SK-N-SH (cell line): ENCODE measurements at regions not wholly inside any gene's neighbourhood (a gene's known extent, or its start where the extent isn't known, plus 50 kb on each side); places are given as distances from the start of the nearest gene placed in this dataset.

ENCODE experiments used
- SIN3A ChIP-seq: IDR thresholded peaks from 2 replicates; pipeline ENCODE4 v1.6.1; 2012; ENCODE audit warnings: low read depth, mild to moderate bottlenecking, low read length, moderate library complexity, borderline replicate concordance
- TF ChIP-seq, protein P1 (sequence below): fragments of 200-600 bp; sonication (generic); IDR thresholded peaks from 2 replicates; pipeline ENCODE4 v1.6.1; 2017; ENCODE audit warnings: antibody characterized with exemption, mild to moderate bottlenecking, moderate library complexity

DNA sequence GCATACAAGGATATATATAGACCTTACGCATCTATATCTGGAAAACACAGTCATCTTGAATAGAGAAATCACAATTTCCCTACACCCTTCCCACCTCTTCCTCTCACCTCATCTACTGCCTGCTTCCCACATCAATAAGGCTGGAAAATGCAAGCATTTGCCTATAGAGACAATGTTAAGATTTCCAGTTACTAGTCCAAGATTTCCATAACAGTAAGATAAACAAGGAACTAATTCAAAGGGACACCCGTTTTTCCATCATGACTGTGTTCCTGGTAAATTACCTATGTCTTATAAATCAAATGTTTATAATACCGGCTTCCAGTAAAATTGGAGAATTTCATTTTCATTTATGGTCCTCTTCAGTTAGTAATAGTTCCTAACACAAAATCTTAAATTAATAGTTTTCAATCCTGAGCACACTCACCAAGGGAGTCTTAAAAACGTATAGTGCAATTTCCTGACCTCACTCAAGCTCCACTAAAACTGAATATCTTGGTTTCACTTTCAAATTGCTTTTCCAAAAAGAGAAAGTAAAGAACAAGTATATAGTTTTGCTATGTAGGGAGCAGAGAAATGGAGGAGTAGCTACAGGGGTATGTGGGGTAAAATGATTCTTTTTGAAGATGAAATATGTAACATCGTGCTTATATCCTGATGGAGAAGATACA lies 398.7 kb downstream of the PLPP3 start:
- TF ChIP-seq, protein P1, sequence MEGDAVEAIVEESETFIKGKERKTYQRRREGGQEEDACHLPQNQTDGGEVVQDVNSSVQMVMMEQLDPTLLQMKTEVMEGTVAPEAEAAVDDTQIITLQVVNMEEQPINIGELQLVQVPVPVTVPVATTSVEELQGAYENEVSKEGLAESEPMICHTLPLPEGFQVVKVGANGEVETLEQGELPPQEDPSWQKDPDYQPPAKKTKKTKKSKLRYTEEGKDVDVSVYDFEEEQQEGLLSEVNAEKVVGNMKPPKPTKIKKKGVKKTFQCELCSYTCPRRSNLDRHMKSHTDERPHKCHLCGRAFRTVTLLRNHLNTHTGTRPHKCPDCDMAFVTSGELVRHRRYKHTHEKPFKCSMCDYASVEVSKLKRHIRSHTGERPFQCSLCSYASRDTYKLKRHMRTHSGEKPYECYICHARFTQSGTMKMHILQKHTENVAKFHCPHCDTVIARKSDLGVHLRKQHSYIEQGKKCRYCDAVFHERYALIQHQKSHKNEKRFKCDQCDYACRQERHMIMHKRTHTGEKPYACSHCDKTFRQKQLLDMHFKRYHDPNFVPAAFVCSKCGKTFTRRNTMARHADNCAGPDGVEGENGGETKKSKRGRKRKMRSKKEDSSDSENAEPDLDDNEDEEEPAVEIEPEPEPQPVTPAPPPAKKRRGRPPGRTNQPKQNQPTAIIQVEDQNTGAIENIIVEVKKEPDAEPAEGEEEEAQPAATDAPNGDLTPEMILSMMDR, result no peak
- no peak for TF ChIP-seq SIN3A
